ENCODE measurements at regions not wholly inside any gene's neighbourhood (a gene's known extent, or its start where the extent isn't known, plus 50 kb on each side); places are given as distances from the start of the nearest gene placed in this dataset.

- DNase-seq (ENCODE audit: low read depth in 1 of 2, low spot score in 1 of 2), result no peak
These were observed 270.5 kb downstream of the DMRT2 start for GRCh38 chr9:1320607-1321195.

- DNase-seq (ENCODE audit: low read depth in 1 of 2, low spot score in 1 of 2), result no peak
These were observed 277.3 kb downstream of the DMRT2 start for GRCh38 chr9:1327467-1327866.

DNA sequence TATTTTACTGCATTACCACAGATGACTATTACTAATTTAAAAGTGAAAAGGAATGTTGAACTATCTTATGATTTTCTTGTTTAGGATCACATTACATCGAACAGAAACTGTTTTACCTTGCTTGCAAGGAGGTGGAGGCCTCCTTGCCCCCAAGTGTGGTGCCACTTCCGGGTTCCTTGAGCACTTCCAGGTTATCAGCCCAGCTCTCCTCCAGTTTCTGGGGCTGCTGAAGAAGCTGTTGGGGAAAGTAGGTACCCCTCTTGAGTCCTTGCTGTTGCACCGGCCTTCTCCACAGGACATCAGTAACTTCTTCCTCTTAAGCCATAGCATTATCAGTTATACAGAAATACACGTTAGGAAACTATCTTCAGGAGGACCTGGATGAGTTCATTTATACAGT is 278.2 kb downstream of the DMRT2 start:
- DNase-seq (ENCODE audit: low read depth in 1 of 2, low spot score in 1 of 2), result no peak

GRCh38 chr9:1331546-1332038 is 281.4 kb downstream of the DMRT2 start:
- no peak for DNase-seq (ENCODE audit: low read depth in 1 of 2, low spot score in 1 of 2)

GRCh38 chr9:1332156-1332555 is 282.0 kb downstream of the DMRT2 start:
- no peak for DNase-seq (ENCODE audit: low read depth in 1 of 2, low spot score in 1 of 2)

DNA sequence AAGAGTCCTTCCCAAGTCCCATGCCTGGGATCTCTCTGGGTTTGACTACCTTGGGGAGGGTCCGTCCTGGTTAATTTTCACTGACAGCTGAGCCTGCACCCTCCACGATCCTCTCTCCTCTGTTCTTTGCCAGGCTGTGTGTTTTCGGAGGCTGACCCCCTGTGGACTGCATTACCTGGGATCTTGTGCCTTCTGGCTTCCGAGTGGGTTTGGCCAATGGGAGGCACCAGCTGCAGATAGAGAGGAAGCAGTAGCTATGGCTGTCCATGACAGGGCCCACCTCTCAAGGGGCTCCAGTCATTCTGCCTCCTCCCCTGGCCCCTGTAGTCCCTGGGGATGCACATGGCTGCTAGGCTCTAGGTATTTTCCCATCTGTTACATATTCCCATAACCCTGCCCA is 285.0 kb downstream of the DMRT2 start:
- DNase-seq (ENCODE audit: low read depth in 1 of 2, low spot score in 1 of 2), result no peak

DNA sequence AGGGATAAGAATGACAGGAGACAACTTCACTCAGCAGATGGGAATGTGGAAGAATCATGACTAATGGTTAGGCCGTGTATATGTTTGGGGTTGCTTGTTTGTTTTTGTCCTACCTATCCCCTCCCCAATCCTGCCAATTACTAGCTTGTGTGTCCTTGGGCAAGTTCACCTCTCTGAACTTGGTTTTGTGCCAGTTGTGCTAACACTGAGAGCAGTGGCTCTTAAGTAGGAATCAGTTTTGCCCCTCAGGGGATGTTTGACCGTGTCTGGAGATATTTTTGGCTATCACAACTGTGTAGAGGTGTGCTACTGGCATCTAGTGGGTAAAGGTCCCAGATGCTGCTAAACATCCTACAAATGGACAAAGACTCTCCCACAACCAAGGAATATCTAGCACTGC is 287.0 kb downstream of the DMRT2 start:
- DNase-seq (ENCODE audit: low read depth in 1 of 2, low spot score in 1 of 2), result no peak

GRCh38 chr9:1340390-1340789 is 290.2 kb downstream of the DMRT2 start:
- DNase-seq (ENCODE audit: low read depth in 1 of 2, low spot score in 1 of 2), result no peak

GRCh38 chr9:1353291-1353690 is 303.1 kb downstream of the DMRT2 start:
- no peak for DNase-seq (ENCODE audit: low read depth in 1 of 2, low spot score in 1 of 2)

GRCh38 chr9:1354086-1354485 is 303.9 kb downstream of the DMRT2 start:
- no peak for DNase-seq (ENCODE audit: low read depth in 1 of 2, low spot score in 1 of 2)

- DNase-seq (ENCODE audit: low read depth in 1 of 2, low spot score in 1 of 2), result no peak
These were observed 304.4 kb downstream of the DMRT2 start for GRCh38 chr9:1354606-1355005.

DNA sequence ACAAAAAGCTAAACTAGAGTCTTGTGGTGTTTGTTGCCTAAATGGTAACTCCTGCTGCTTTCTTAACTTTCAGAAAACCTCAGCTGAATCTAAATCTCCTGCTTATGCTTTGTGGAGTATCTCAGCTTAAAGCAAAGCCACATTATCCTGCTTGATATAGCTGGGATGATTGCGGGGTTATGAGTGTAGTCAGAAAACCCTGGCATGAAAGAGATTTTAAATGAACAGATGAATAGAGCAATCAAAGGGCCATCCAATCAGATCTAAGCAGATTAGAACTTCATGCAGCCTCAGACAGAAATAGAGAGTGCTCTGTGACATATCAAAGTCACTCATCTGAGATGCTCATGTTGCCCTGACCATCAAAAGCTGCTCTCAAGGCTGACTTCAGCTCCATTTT is 305.5 kb downstream of the DMRT2 start:
- no peak for DNase-seq (ENCODE audit: low read depth in 1 of 2, low spot score in 1 of 2)

DNA sequence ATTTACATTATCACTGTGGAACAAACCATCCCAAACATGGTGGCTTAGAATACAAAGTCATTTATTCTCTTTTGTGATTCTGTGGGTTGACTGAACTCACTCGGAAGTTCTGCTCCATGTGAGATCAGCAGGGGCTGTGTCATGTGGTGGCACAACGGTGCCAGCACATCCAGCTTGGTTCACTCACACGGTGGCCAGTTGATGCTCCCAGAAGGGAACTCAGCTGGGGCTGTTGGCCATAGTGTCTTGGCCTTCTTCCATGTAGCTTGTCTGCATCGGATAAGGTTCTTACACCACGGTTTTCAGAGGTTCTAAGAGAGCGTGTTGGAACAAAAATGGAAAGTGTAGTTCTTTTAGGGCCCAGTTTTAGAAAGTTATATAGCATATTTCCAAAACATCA is 312.7 kb downstream of the DMRT2 start:
- no peak for DNase-seq (ENCODE audit: low read depth in 1 of 2, low spot score in 1 of 2)

DNA sequence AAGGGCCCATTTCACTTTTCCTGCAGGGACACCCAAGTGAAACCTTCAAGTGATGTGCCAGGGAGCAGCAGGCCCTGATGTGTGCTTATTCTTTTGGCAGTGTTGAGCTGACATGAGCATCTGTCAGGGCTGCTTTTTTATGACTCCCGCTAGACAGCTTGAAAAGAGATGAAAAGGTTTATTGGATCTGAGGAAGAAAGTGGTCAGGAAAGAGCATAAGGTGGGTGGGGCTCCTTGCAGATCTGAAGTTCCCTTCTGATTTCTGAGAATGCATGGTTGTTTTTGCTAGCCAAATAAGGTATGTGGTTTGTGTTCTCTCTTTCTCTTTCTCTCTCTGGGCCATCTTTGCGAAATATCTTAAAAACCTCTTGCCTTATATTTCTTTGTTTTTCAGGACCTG is 316.1 kb downstream of the DMRT2 start:
- no peak for DNase-seq (ENCODE audit: low read depth in 1 of 2, low spot score in 1 of 2)

DNA sequence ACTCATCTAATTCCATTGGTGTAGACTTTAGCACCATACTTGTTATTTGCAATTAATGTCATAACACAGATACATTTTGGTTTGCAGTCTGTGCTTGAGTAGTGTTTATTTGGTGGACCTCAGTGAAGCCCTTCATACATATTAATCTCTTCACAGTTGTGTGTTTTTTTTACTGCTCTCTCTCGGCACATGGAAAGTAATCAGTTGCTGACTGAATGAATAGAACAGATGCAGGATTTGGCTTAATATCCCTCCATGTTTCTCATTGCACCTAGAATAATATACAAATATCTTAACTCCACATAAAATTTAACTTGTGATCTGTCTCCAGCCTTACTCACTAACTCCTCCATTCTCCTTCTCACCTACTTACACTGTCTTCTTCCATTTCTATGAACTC is 319.1 kb downstream of the DMRT2 start:
- no peak for DNase-seq (ENCODE audit: low read depth in 1 of 2, low spot score in 1 of 2)

DNA sequence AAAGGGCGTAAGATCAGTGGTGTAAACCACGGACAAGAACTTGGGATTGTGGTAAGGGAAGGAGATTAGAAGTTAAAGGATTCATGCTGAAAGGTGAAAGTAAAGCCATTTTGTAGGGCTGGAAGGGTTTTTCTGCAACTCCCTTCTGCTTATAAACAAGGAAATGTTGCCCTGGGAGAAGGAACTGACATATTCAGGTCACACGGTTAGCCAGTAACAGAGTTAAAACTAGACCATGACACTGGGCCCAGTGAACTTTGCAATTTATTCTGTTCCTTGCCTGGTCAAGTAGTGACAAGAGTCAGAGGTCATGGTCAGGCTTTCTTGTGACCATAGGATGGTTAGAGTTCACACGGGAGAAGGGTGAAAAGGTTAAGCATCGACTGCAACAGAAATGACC is 323.3 kb downstream of the DMRT2 start:
- DNase-seq (ENCODE audit: low read depth in 1 of 2, low spot score in 1 of 2), result no peak

GRCh38 chr9:1383899-1384455 is 333.8 kb downstream of the DMRT2 start:
- no peak for DNase-seq (ENCODE audit: low read depth in 1 of 2, low spot score in 1 of 2)

DNA sequence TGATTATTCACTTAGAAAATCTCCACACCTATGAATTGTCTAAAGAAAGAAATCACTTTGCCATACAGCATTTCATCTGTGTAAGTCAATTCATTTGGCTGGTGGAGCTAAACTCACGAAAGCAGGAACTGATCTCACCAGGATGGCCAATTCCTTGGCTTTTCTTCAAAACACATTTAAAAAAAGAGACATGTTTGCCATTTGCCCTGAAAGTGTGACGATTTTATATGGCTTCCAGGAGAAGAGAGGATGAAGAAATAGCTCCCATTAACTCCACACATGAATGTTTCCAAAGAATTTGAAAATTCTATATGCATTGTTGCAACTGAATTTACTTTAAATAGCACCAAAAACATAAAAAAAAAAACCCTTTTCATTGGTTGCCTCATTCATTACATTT is 334.7 kb downstream of the DMRT2 start:
- DNase-seq (ENCODE audit: low read depth in 1 of 2, low spot score in 1 of 2), result no peak

DNA sequence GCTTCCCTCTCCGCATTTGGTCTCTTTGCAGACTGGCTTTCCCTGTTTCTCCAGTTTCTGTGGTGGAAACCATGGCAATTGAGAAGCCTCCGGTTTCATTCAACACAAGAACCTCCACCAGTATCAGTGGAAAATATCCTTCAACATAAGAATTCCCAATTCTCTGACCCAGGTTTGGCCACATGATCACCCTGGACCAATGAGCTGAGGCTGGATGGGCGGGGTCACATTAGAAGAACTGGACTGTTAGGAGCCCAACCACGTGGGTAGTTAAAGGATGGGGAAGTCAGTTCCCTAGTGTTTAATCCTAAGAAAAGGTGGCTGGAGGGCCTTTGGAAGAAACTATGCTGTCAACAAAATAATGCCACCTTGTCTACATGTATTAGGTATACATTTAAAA is 336.3 kb downstream of the DMRT2 start:
- no peak for DNase-seq (ENCODE audit: low read depth in 1 of 2, low spot score in 1 of 2)

- no peak for DNase-seq (ENCODE audit: low read depth in 1 of 2, low spot score in 1 of 2)
These were observed 338.1 kb downstream of the DMRT2 start for GRCh38 chr9:1388216-1388615.

DNA sequence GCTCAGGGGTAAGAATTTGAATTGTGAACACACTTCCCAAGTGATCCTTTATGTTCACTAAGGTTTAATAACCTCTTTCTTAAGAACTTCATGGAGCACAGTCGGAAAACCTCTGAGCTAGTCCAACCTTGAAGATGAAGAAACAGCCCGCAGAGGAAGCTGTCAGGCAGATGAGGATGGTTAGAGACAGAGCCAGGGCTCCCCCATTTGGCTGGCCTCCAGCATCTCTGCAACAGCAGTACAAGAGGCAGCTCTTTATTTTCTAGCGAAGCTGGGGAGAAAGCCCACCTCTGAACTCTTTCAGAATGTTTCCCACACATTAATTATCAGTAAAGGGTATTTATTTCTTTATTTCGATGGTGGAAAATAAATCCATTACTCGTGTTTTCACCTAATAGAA is 350.8 kb downstream of the DMRT2 start:
- DNase-seq (ENCODE audit: low read depth in 1 of 2, low spot score in 1 of 2), result no peak

- DNase-seq (ENCODE audit: low read depth in 1 of 2, low spot score in 1 of 2), result no peak
These were observed 354.8 kb downstream of the DMRT2 start for GRCh38 chr9:1404940-1405339.

GRCh38 chr9:1411826-1412225 is 361.7 kb downstream of the DMRT2 start:
- DNase-seq (ENCODE audit: low read depth in 1 of 2, low spot score in 1 of 2), result no peak

Measured in activated CD4-positive, alpha-beta T cell treated with anti-CD3 and anti-CD28 coated beads, Interleukin-2, amount 50 U/mL, for 24 hours (primary cell).